Erythroblast (primary cell): ENCODE measurements at regions not wholly inside any gene's neighbourhood (a gene's known extent, or its start where the extent isn't known, plus 50 kb on each side); places are given as distances from the start of the nearest gene placed in this dataset.
"Not testable (repeated sequence)": the region's sequence is repeated elsewhere in the genome, so short reads cannot be mapped to it uniquely, and the experiment has no call there.

Source experiments
- GATA1 ChIP-seq: IDR thresholded peaks from 2 replicates; pipeline ENCODE4 v1.6.1; 2011; ENCODE audit warnings: low read depth, mild to moderate bottlenecking, control low read depth, low read length, moderate library complexity
- POLR2A ChIP-seq: IDR thresholded peaks from 2 replicates; pipeline ENCODE4 v1.6.1; 2011; ENCODE audit warnings: mild to moderate bottlenecking, low read length

DNA sequence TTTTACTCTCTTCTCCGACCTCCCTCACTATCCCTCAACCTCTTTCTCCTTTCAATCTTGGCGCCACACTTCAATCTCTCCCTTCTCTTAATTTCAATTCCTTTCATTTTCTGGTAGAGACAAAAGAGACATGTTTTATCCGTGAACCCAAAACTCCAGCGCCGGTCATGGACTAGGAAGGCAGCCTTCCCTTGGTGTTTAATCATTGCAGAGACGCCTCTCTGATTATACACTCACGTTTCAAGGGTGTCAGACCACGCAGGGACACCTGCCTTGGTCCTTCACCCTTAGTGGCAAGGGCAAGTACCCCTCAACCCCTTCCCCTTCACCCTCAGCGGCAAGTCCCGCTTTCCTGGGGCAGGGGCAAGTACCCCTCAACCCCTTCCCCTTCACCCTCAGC is 92.3 kb upstream of the CCDC180 start:
- not testable (repeated sequence) for TF ChIP-seq POLR2A, GATA1
